Liver (tissue), 3 donors: ENCODE measurements at regions not wholly inside any gene's neighbourhood (a gene's known extent, or its start where the extent isn't known, plus 50 kb on each side); places are given as distances from the start of the nearest gene placed in this dataset.

Source experiments
- CTCF ChIP-seq: fragments of 150-350 bp; IDR thresholded peaks from 2 replicates; pipeline ENCODE4 v1.5.1; 2017; ENCODE audit warnings: improper control_type of control experiment, low read depth, low read length; ENCODE audit not compliant: missing input control
- EGR1 ChIP-seq, 2 donors: IDR thresholded peaks; 2 replicates each; pipeline ENCODE4 v1.6.1; 2016 to 2018; ENCODE audit warnings: antibody characterized with exemption in 2 of 2, low read depth in 2 of 2
- FOXA1 ChIP-seq: IDR thresholded peaks from 2 replicates; pipeline ENCODE4 v1.6.1; 2016; ENCODE audit warnings: antibody characterized with exemption
- GABPA ChIP-seq, 2 donors: IDR thresholded peaks in 1 of 2; conservative IDR thresholded peaks in 1 of 2; 2 replicates each; pipeline ENCODE4 v1.6.1; 2016; ENCODE audit warnings: antibody characterized with exemption in 2 of 2, mild to moderate bottlenecking in 1 of 2, moderate library complexity in 1 of 2
- MAX ChIP-seq: IDR thresholded peaks from 2 replicates; pipeline ENCODE4 v1.6.1; 2016; ENCODE audit warnings: antibody characterized with exemption
- RAD21 ChIP-seq, 2 donors: IDR thresholded peaks; 2 replicates each; pipeline ENCODE4 v1.6.1; 2016; ENCODE audit warnings: antibody characterized with exemption in 2 of 2, mild to moderate bottlenecking in 2 of 2
- REST ChIP-seq: IDR thresholded peaks from 2 replicates; pipeline ENCODE4 v1.6.1; 2016; ENCODE audit warnings: antibody characterized with exemption, mild to moderate bottlenecking
- RXRA ChIP-seq, 2 donors: IDR thresholded peaks; 2 replicates each; pipeline ENCODE4 v1.6.1; 2017 to 2018; ENCODE audit warnings: antibody characterized with exemption in 2 of 2, mild to moderate bottlenecking in 1 of 2
- SP1 ChIP-seq: IDR thresholded peaks from 2 replicates; pipeline ENCODE4 v1.6.1; 2018; ENCODE audit warnings: antibody characterized with exemption, mild to moderate bottlenecking
- TAF1 ChIP-seq: conservative IDR thresholded peaks from 2 replicates; pipeline ENCODE4 v1.6.1; 2016; ENCODE audit warnings: antibody characterized with exemption, mild to moderate bottlenecking
- YY1 ChIP-seq: IDR thresholded peaks from 2 replicates; pipeline ENCODE4 v1.6.1; 2016; ENCODE audit warnings: antibody characterized with exemption, mild to moderate bottlenecking
- TF ChIP-seq, protein P1 (sequence below): IDR thresholded peaks from 2 replicates; pipeline ENCODE4 v1.6.1; 2016; ENCODE audit warnings: antibody characterized with exemption
- donor health status: healthy.
- donor health status: healthy.

DNA sequence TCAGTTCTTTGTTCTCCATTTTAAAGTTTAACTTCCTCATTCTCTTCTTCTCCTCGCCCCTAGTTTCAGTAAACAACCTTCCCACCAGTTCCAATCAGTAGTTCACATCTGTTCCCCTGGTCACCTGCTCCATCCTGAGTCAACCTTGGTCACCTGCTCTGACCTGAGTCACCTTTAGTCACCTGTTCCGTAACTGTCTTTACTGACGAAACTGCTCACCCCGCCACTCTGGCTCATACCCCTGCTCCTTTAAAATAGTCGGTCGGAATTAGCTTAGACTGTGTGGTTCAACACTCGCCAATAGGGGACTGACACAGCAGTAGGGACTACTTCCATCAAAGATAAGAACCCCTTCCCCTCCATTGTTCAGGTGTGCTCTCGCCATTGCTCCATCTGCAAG is 76.3 kb upstream of the GPBP1 start:
- no peak for TF ChIP-seq CTCF
- no peak for TF ChIP-seq YY1
- no peak for TF ChIP-seq REST
- TF ChIP-seq TAF1 = no peak
- TF ChIP-seq GABPA (IDR thresholded peaks at IDR 0.05 in 1 of 2, conservative IDR thresholded peaks at IDR 0.05 in 1 of 2) = no peak
- no peak for TF ChIP-seq RAD21 (IDR thresholded peaks at IDR 0.05)
- TF ChIP-seq RXRA (IDR thresholded peaks at IDR 0.05) = no peak
- TF ChIP-seq, protein P1, sequence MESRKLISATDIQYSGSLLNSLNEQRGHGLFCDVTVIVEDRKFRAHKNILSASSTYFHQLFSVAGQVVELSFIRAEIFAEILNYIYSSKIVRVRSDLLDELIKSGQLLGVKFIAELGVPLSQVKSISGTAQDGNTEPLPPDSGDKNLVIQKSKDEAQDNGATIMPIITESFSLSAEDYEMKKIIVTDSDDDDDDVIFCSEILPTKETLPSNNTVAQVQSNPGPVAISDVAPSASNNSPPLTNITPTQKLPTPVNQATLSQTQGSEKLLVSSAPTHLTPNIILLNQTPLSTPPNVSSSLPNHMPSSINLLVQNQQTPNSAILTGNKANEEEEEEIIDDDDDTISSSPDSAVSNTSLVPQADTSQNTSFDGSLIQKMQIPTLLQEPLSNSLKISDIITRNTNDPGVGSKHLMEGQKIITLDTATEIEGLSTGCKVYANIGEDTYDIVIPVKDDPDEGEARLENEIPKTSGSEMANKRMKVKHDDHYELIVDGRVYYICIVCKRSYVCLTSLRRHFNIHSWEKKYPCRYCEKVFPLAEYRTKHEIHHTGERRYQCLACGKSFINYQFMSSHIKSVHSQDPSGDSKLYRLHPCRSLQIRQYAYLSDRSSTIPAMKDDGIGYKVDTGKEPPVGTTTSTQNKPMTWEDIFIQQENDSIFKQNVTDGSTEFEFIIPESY = no peak
- no peak for TF ChIP-seq MAX
- no peak for TF ChIP-seq FOXA1
- TF ChIP-seq SP1 = no peak
- TF ChIP-seq EGR1 (IDR thresholded peaks at IDR 0.05; ENCODE audit: low read depth in 2 of 2) = no peak
